ENCODE measurements at regions not wholly inside any gene's neighbourhood (a gene's known extent, or its start where the extent isn't known, plus 50 kb on each side); places are given as distances from the start of the nearest gene placed in this dataset.
"Not testable (repeated sequence)": the region's sequence is repeated elsewhere in the genome, so short reads cannot be mapped to it uniquely, and the experiment has no call there.

DNA sequence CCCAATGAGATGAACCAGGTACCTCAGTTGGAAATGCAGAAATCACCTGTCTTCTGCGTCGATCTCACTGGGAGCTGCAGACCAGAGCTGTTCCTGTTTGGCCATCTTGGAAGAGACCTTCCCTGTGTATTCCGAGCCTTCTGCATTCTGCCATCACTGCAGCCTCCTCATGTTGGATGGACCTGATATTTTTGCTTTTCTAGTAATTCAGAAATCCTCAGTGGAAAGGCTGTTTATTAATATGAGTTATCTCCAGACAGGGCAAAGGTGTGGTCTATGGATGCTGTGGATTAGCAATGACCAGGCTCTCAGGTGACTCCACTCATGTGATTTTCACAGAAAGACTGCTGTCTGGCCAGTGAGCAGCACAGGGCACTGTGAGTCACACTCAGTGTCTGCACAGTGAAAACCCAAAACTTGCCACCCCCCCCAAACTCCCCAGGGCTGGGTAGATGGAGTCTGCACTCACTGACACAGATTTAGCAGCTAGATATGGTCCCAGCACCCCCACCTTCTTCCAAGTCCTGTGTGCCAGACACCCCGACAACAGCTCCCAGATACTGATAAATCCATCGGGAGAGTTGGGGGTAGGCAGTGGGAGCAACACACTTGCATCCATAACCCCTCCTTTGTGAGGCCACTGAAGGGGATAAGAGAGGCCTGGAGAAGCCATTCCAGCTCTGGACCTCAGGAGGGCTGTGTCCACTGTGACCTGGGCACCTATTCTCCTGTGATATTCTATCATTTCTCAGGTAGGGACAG lies 75.2 kb upstream of the TOP3B start:
- DNase-seq (ENCODE audit: low spot score), result no peak

DNA sequence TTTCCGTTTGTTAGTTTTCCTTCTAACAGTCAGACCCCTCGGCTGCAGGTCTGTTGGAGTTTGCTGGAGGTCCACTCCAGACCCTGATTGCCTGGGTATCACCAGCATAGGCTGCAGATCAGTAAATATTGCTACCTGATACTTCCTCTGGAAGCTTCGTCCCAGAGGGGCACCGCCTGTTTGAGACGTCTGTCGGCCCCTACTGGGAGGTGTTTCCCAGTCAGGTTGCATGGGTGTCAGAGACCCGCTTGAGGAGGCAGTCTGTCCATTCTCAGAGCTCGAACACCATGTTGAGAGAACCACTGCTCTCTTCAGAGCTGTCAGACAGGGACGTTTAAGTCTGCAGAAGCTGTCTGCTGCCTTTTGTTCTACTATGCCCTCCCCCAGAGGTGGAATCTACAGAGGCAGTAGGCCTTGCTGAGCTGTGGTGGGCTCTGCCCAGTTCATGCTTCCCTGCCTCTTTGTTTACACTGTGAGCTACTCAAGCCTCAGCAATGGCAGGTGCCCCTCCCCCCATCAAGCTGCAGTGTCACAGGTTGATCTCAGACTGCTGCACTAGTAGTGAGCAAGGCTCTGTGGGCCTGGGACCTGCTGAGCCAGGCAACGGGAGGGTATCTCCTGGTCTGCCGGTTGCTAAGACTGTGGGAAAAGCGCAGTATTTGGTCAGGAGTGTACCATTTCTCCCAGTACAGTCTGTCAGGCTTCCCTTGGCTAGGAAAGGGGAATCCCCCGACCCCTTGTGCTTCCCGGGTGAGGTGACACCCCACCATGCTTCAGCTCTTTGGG lies 74.4 kb upstream of the TOP3B start:
- DNase-seq (ENCODE audit: low spot score), result not testable (repeated sequence)

GRCh38 chr22:22052548-22053139 lies 70.1 kb upstream of the TOP3B start:
- DNase-seq (ENCODE audit: low spot score), result not testable (repeated sequence)

DNA sequence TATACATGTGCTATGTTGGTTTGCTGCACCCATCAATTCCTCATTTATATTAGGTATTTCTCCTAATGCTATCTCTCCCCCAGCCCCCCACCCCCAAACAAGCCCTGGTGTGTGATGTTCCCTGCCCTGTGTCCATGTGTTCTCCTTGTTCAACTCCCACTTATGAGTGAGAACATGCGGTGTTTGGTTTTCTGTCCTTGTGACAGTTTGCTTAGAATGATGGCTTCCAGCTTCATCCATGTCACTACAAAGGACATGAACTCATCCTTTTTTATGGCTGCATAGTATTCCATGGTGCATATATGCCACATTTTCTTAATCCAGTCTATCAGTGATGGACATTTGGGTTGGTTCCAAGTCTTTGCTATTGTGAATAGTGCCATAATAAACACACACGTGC lies 68.4 kb upstream of the TOP3B start:
- not testable (repeated sequence) for DNase-seq (ENCODE audit: low spot score)

- DNase-seq (ENCODE audit: low spot score), result no peak
These were observed 67.7 kb upstream of the TOP3B start for GRCh38 chr22:22050141-22050775.

DNA sequence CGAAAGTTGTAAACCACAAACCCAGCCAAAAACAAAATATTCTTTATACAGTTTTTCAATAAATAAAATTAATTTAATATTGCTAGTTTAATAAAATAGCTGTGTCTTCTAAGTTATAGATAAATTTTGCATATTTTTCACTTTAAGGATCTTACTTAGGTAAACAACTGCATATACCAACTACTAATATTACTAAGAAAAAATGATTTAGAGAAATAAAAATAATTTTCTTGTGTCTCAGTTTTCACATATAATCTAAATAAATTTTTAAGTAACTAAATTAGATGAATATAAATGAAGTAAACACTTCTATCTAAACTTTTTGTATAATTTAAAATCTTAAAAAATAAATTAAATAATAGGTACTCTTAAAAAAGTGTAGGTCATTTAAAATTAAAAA lies 67.1 kb upstream of the TOP3B start:
- no peak for DNase-seq (ENCODE audit: low spot score)

- no peak for DNase-seq (ENCODE audit: low spot score)
These were observed 66.5 kb upstream of the TOP3B start for GRCh38 chr22:22048981-22049531.

DNA sequence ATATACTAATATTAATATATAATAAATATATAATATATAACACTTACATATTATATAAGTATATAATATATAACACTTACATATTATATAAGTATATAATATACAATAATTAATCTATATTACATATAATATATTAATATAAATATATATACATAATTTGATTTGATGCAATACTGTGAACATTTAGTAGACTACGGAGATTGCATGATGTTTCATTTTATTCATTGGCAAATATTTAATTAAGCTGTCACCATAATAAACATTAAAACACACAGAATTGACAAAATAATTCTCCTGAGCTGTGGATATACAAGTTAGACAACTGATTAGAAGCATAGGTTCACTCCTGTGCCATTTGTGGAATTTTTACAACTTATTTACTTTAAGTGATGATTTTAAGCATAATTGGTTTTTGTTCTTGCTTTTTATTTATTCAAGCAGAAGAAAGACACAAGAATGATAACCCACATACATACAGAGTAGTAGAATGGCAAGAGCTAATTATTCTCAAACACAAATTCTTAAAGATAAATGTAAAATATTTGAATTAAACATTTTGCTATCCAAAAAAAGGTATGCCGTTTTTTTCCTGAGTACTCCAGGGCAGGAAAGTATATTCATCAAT lies 65.8 kb upstream of the TOP3B start:
- no peak for DNase-seq (ENCODE audit: low spot score)

DNA sequence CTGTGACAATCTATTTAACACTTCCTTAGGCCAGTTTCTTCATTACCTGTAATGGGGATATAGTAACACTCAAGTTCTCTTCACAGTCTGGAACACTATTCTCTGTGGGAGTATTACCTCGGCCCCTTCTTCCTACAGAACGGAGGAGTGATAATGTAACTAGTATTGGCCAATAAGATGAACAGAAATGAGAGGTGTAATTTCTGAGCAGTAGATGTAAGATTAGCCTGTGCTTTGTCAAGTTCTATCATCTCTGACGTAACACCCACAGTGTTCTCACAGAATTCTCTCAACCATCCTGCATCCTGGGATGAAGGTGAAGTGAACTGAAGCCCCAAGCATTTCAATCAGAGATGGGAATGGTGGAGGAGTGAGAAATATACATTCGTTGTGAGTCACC lies 65.2 kb upstream of the TOP3B start:
- no peak for DNase-seq (ENCODE audit: low spot score)

DNA sequence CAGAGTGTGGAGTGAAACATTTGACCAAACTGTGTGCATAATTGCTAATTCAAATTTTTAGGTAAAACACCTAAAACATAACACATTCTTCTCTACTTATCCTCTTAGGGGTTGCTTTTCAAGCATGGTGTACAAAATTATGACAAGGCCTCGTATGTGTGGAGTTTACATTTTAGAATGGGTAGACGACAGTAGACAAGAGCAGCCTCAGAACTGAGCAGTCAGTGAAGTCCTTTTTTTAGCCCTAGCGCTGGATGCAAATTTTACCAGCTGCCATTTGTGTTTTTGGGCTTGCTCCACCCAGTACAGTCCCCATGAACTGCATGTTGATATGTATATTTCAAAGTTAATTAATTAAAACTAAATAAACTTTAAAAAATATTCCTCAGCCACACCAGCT lies 64.7 kb upstream of the TOP3B start:
- DNase-seq (ENCODE audit: low spot score), result no peak

DNA sequence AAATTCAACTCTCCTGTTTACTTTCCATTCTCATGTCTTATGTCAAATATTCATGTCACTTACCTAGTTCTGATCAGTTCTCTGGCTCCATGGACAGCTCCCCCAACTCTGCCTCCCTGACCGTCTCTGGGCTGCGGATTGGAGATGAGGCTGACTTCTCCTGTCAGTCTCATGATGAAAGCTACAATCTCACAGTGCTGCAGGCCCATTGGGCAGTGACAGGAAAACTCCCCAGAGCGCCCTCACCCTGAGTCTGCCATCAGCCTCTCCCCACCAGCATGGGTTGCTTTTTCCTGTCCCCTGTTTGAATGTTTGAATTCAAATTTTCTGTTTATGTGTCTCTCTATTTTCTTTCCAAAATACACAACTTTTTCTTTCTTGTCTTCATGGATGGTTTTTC lies 63.8 kb upstream of the TOP3B start:
- no peak for DNase-seq (ENCODE audit: low spot score)

- DNase-seq (ENCODE audit: low spot score), result no peak
These were observed 63.2 kb upstream of the TOP3B start for GRCh38 chr22:22045571-22046335.

- DNase-seq (ENCODE audit: low spot score), result no peak
These were observed 61.6 kb upstream of the TOP3B start for GRCh38 chr22:22044153-22044552.

GRCh38 chr22:22043296-22044078 lies 60.9 kb upstream of the TOP3B start:
- DNase-seq (ENCODE audit: low spot score), result no peak

GRCh38 chr22:22042599-22043295 lies 60.2 kb upstream of the TOP3B start:
- no peak for DNase-seq (ENCODE audit: low spot score)

DNA sequence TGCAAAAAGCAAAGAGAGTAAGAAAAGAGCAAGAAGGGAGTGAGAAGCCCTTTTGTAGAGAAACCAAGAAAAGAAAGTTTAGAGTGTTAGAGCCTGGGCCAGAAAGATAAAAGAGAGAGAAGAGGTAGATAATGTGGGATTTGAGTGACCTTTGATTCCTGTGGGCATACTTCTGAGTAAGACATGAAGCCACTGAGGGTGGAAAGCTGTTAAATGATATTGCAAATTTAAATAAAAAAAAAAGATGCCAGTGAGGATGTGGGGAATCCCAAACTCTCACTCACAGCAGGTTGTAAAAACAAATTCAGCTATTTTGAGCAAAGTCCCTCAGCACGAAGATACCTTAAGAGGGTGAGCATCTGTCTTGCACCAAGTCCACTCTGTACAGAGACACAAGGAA lies 59.4 kb upstream of the TOP3B start:
- no peak for DNase-seq (ENCODE audit: low spot score)

DNA sequence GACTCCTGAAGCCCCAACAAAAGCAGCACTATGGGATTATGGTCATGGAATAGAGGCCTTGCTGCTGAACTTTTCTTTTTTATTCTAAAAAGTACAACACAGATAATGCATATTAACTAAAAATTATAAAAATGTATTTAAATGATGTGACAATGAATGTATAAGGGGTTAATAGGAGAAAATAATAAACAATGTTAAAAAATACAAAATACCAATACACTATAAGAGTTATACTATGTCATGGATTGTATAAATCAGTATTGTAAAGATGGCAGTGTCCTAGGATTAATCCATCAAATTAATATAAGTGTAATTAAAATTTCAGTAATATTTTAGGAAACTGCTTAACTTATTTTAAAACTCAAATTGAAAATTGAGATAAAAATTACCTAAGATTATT lies 58.3 kb upstream of the TOP3B start:
- DNase-seq (ENCODE audit: low spot score), result no peak

GRCh38 chr22:22040472-22040871 lies 57.9 kb upstream of the TOP3B start:
- DNase-seq (ENCODE audit: low spot score), result no peak

GRCh38 chr22:22039286-22040074 lies 56.9 kb upstream of the TOP3B start:
- no peak for DNase-seq (ENCODE audit: low spot score)
